Panc1 (cell line): ENCODE measurements at regions not wholly inside any gene's neighbourhood (a gene's known extent, or its start where the extent isn't known, plus 50 kb on each side); places are given as distances from the start of the nearest gene placed in this dataset.

Experiments
- ATAC-seq: fragments of 200-7000 bp; cut with Tn5 transposase; 2 replicates; pipeline ENCODE4 v1.9.1; 2020; ENCODE audit warnings: mild to moderate bottlenecking, moderate library complexity
- BruUV-seq: library from RNA; stranded (reverse); fragments of 400-500 nt; replicated peaks from 2 replicates; lab custom pipeline; 2021; lab: Mats Ljungman, UMichigan
- CTCF ChIA-PET: fragments of 300-600 bp; sonication (Branson Sonifier 250); formaldehyde crosslinking; loops from one replicate; lab custom pipeline; 2022; ENCODE audit warnings: antibody characterized with exemption; lab: Charles Lee
- POLR2A ChIA-PET: fragments of 300-600 bp; sonication (Branson Sonifier 250); formaldehyde crosslinking; loops from one replicate; lab custom pipeline; 2022; ENCODE audit warnings: antibody characterized with exemption; lab: Charles Lee
- DNase-seq: peaks from one replicate; pipeline ENCODE4 v3.0.0-alpha.2; 2010; ENCODE audit warnings: low read depth, low spot score
- H3K27ac ChIP-seq: 2 replicates; pipeline ENCODE4 v1.5.1; 2011; ENCODE audit warnings: mild to moderate bottlenecking, low read length, inconsistent platforms
- H3K27me3 ChIP-seq: fragments of 200-500 bp; sonication (Bioruptor generic); 2 replicates; pipeline ENCODE4 v1.6.0; 2014; ENCODE audit warnings: low read length, inconsistent platforms; ENCODE audit not compliant: control insufficient read depth, insufficient read depth
- H3K36me3 ChIP-seq: fragments of 200-500 bp; sonication (Bioruptor generic); 2 replicates; pipeline ENCODE4 v1.5.1; 2014; ENCODE audit warnings: inconsistent platforms, mild to moderate bottlenecking, low read length, moderate library complexity; ENCODE audit not compliant: control insufficient read depth, insufficient read depth
- H3K4me1 ChIP-seq: 2 replicates; pipeline ENCODE4 v1.5.1; 2011; ENCODE audit warnings: inconsistent platforms, mild to moderate bottlenecking, low read length, moderate library complexity; ENCODE audit not compliant: control insufficient read depth, insufficient read depth
- H3K4me3 ChIP-seq, 2 experiments: 2 replicates each; pipeline ENCODE4 v1.5.1; 2011 to 2012; ENCODE audit warnings: low read depth in 2 of 2, low read length in 2 of 2, mild to moderate bottlenecking in 2 of 2, inconsistent platforms in 1 of 2, moderate library complexity in 1 of 2
- H3K9me3 ChIP-seq: fragments of 200-500 bp; sonication (Bioruptor generic); 2 replicates; pipeline ENCODE4 v1.5.1; 2014; ENCODE audit warnings: low read depth, mild to moderate bottlenecking, inconsistent platforms, low read length, moderate library complexity; ENCODE audit not compliant: control insufficient read depth, insufficient read depth
- CTCF ChIP-seq: fragments of 450-650 bp; IDR thresholded peaks from 2 replicates; pipeline ENCODE4 v1.5.1; 2017; ENCODE audit warnings: mild to moderate bottlenecking
- POLR2AphosphoS5 ChIP-seq: IDR thresholded peaks from 2 replicates; pipeline ENCODE4 v1.6.1; 2012; ENCODE audit warnings: mild to moderate bottlenecking, low read depth, low read length, moderate library complexity
- SIN3A ChIP-seq: IDR thresholded peaks from 2 replicates; pipeline ENCODE4 v1.6.1; 2012; ENCODE audit warnings: low read depth, mild to moderate bottlenecking, low read length, moderate library complexity, borderline replicate concordance; ENCODE audit not compliant: insufficient read depth
- TCF7L2 ChIP-seq: IDR thresholded peaks from 2 replicates; pipeline ENCODE4 v1.6.1; 2011; ENCODE audit warnings: mild to moderate bottlenecking, low read depth, low read length, inconsistent platforms
- in situ Hi-C: cut with HindIII; loops from 2 replicates; pipeline ENCODE4 v1.10.0; 2016; ENCODE audit warnings: low sequenced_read_pairs, low pct_unique_long_range_greater_than_20kb
- intact Hi-C: fragments of 100-400 bp; cut with micrococcal nuclease; formaldehyde crosslinking; loops from one replicate; pipeline ENCODE4 v1.10.0; 2022; ENCODE audit not compliant: unreplicated experiment
- TF ChIP-seq, protein P1 (sequence below), 2 experiments: IDR thresholded peaks; 2 replicates each; pipeline ENCODE4 v1.6.1; 2011 to 2012; ENCODE audit warnings: low read depth in 2 of 2, control low read depth in 1 of 2, low read length in 1 of 2, mild to moderate bottlenecking in 1 of 2, moderate library complexity in 1 of 2; ENCODE audit not compliant: insufficient read depth in 1 of 2

GRCh38 chr5:60444661-60445360, 255.2 kb downstream of the DEPDC1B start:
- H3K36me3 ChIP-seq, result no peaks in the 10 kb centered on the region
- H3K9me3 ChIP-seq, result no peaks in the 10 kb centered on the region
- DNase-seq (no peak), ATAC-seq (no peak)
- intact Hi-C loops, result no loop called here
- TF ChIP-seq CTCF (no peak), POLR2AphosphoS5 (no peak), TCF7L2 (no peak), SIN3A (no peak)
- TF ChIP-seq, protein P1, sequence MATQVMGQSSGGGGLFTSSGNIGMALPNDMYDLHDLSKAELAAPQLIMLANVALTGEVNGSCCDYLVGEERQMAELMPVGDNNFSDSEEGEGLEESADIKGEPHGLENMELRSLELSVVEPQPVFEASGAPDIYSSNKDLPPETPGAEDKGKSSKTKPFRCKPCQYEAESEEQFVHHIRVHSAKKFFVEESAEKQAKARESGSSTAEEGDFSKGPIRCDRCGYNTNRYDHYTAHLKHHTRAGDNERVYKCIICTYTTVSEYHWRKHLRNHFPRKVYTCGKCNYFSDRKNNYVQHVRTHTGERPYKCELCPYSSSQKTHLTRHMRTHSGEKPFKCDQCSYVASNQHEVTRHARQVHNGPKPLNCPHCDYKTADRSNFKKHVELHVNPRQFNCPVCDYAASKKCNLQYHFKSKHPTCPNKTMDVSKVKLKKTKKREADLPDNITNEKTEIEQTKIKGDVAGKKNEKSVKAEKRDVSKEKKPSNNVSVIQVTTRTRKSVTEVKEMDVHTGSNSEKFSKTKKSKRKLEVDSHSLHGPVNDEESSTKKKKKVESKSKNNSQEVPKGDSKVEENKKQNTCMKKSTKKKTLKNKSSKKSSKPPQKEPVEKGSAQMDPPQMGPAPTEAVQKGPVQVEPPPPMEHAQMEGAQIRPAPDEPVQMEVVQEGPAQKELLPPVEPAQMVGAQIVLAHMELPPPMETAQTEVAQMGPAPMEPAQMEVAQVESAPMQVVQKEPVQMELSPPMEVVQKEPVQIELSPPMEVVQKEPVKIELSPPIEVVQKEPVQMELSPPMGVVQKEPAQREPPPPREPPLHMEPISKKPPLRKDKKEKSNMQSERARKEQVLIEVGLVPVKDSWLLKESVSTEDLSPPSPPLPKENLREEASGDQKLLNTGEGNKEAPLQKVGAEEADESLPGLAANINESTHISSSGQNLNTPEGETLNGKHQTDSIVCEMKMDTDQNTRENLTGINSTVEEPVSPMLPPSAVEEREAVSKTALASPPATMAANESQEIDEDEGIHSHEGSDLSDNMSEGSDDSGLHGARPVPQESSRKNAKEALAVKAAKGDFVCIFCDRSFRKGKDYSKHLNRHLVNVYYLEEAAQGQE (IDR thresholded peaks at IDR 0.05; ENCODE audit: insufficient read depth in 1 of 2, low read depth in 2 of 2, low read length in 1 of 2), result no peak
- H3K27me3 ChIP-seq, result no peaks in the 10 kb centered on the region
- H3K4me3 ChIP-seq, result no peak overlapping the region
- no TSS peak for BruUV-seq
- no peaks in the 10 kb centered on the region for H3K4me1 ChIP-seq
- in situ Hi-C loops, result no loop called here
- H3K27ac ChIP-seq, result no peak overlapping the region
- ChIA-PET CTCF (no interaction called here), POLR2A (no interaction called here)

DNA sequence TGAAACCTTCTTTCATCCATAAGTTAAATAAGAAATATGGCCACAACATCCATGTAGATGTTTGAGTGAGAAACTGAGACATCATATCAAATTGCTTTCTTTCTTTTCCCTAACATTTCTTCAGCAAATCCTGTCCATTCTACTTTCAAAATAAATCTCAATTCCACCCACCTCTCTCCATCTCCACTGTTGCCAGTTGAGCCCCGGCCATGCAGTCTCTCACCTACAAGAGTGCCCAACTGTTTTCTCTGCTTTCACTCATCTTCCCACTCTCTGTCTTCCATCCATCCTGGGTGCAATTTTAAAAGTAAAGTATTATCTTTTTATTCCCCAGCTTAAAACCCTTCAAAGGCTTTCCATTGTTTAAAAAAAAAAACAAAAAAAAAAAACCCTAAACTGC, 260.4 kb downstream of the DEPDC1B start:
- Histone ChIP-seq H3K27me3 (no peaks in the 10 kb centered on the region), H3K4me1 (no peaks in the 10 kb centered on the region), H3K36me3 (no peaks in the 10 kb centered on the region), H3K9me3 (no peaks in the 10 kb centered on the region), H3K4me3 (no peak overlapping the region), H3K27ac (no peak overlapping the region)
- intact Hi-C loops (no loop called here), in situ Hi-C loops (no loop called here)
- BruUV-seq, result no TSS peak
- CTCF ChIA-PET, result no interaction called here
- ATAC-seq, result no peak
- POLR2A ChIA-PET, result no interaction called here
- TF ChIP-seq TCF7L2 (no peak), SIN3A (no peak), POLR2AphosphoS5 (no peak), CTCF (no peak)
- TF ChIP-seq, protein P1 (IDR thresholded peaks at IDR 0.05; ENCODE audit: insufficient read depth in 1 of 2, low read depth in 2 of 2, low read length in 1 of 2), result no peak
- DNase-seq, result no peak
